Central memory CD8-positive, alpha-beta T cell (primary cell): ENCODE measurements at regions not wholly inside any gene's neighbourhood (a gene's known extent, or its start where the extent isn't known, plus 50 kb on each side); places are given as distances from the start of the nearest gene placed in this dataset.
"Not testable (repeated sequence)": the region's sequence is repeated elsewhere in the genome, so short reads cannot be mapped to it uniquely, and the experiment has no call there.

Experiments
- ATAC-seq: fragments of 150-1000 bp; cut with Tn5 transposase; replicated peaks from 2 replicates; pipeline ENCODE4 v1.10.0; 2022; ENCODE audit warnings: mild to moderate bottlenecking, moderate FRiP score, moderate number of reproducible peaks; ENCODE audit not compliant: poor library complexity, severe bottlenecking; ENCODE audit errors: extremely low read depth
- DNase-seq, 2 donors: peaks; one replicate each; pipeline ENCODE4 v3.0.0; 2021; ENCODE audit warnings: low spot score in 2 of 2
- H3K27ac Mint-ChIP-seq: one replicate; pipeline ENCODE4 v1.8.0; 2022; ENCODE audit warnings: low read depth, mild to moderate bottlenecking, moderate library complexity, mixed read lengths
- H3K27me3 Mint-ChIP-seq: one replicate; pipeline ENCODE4 v1.8.0; 2022; ENCODE audit warnings: mixed read lengths
- H3K36me3 Mint-ChIP-seq: one replicate; pipeline ENCODE4 v1.8.0; 2022; ENCODE audit warnings: mild to moderate bottlenecking, moderate library complexity, mixed read lengths; ENCODE audit not compliant: insufficient read depth
- H3K4me1 Mint-ChIP-seq: one replicate; pipeline ENCODE4 v1.8.0; 2022; ENCODE audit warnings: mixed read lengths
- H3K4me3 Mint-ChIP-seq: one replicate; pipeline ENCODE4 v1.8.0; 2022; ENCODE audit warnings: mild to moderate bottlenecking, moderate library complexity, mixed read lengths
- H3K9me3 Mint-ChIP-seq: one replicate; pipeline ENCODE4 v1.8.0; 2022; ENCODE audit warnings: mixed read lengths

DNA sequence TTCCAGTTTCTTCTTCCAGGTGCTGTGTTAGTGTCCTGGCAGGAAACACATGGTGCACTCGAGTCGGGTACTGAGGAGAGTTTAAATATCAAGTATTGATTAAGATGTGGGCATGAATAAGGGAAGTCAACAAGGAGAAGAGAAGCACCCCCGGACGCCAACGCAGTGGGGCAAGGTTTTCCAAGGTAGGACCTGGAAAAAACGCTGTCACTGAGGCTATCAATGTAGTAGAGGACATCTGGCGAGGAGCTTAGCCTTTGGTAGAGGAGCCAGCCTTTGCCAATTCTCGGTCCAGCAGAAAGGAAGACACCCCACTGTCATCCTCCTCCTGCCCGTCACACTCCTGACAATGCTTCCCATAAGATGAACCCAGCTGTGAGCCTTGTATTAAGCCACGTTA, 159.6 kb downstream of the TEX36 start:
- Mint-ChIP-seq H3K27ac (no peak overlapping the region), H3K27me3 (peaks cover 12% of the 10 kb centered on the region), H3K9me3 (peaks cover 6% of the 10 kb centered on the region), H3K4me1 (peaks cover 7% of the 10 kb centered on the region), H3K36me3 (no peaks in the 10 kb centered on the region), H3K4me3 (no peak overlapping the region)
- ATAC-seq (no peak), DNase-seq (no peak)

DNA sequence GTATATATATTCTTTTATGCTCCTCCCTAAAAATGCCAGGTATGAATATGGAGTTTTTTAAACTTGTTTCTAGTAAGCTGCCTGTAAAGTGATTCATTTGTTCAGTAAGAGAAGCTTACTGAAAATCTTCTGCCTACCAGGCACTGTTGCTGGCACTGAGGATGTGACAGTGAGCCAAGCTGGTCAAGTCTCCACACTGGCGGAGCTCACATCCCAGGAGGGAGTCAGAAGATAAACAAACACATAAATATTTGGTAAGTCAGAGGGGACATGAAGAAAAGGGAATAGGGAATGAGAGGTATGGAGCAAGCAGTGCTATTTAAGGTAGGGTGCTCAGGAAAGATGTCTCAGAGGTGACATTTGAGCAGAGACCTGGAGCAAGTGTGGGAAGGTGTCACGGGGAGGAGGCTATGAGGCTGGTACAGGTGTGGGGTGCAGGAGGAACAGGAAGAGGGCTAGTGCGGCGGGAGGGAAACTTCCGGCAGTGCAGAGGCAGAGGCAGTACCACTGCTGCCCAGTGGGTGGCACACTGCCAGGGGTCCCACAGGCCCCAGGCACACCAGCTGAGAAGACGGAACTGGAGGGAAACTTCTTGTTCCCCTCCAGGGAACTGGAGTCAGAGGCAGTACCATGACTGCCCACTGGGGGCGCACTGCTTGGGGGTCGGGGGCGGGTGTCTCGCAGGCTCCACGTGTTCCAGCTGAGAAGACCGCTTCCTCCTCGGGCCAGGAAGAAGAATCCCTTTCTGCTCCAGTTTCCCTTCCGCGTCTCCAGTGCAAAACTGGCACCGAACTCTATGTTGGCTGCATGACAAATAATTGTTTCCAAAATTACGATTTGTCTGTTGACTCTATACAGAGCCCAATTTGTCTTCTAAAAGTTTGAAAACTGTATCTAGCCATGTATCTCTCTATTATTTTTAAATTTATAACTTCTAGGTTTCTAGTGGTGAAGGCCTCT, 161.0 kb downstream of the TEX36 start:
- Mint-ChIP-seq H3K27me3 (peaks cover 12% of the 10 kb centered on the region), H3K36me3 (no peaks in the 10 kb centered on the region), H3K4me1 (peaks cover 7% of the 10 kb centered on the region), H3K4me3 (no peak overlapping the region), H3K27ac (no peak overlapping the region), H3K9me3 (peaks cover 6% of the 10 kb centered on the region)
- no peak for DNase-seq
- ATAC-seq: no peak

GRCh38 chr10:125520968-125521367, 162.0 kb downstream of the TEX36 start:
- Mint-ChIP-seq H3K4me3 (no peak overlapping the region), H3K27ac (no peak overlapping the region)
- no peak for ATAC-seq

DNA sequence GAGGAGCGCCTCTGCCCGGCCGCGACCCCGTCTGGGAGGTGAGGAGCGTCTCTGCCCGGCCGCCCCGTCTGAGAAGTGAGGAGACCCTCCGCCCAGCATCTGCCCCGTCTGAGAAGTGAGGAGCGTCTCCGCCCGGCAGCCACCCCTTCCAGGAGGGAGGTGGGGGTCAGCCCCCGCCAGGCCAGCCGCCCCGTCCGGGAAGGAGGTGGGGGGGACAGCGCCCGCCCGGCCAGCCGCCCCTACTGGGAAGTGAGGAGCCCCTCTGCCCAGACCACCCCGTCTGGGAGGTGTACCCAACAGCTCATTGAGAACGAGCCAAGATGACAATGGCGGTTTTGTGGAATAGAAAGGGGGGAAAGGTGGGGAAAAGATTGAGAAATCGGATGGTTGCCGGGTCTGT, 164.6 kb downstream of the TEX36 start:
- H3K4me1 Mint-ChIP-seq, H3K36me3 Mint-ChIP-seq, H3K4me3 Mint-ChIP-seq, H3K27ac Mint-ChIP-seq, DNase-seq, ATAC-seq, H3K9me3 Mint-ChIP-seq: not testable (repeated sequence)
- H3K27me3 Mint-ChIP-seq: peaks cover 34% of the 10 kb centered on the region

More at GRCh38 chr10:125520968-125521367, 162.0 kb downstream of the TEX36 start:
- DNase-seq: no peak
- H3K27me3 Mint-ChIP-seq: peaks cover 12% of the 10 kb centered on the region
- peaks cover 7% of the 10 kb centered on the region for H3K4me1 Mint-ChIP-seq
- peaks cover 6% of the 10 kb centered on the region for H3K9me3 Mint-ChIP-seq
- H3K36me3 Mint-ChIP-seq: no peaks in the 10 kb centered on the region

DNA sequence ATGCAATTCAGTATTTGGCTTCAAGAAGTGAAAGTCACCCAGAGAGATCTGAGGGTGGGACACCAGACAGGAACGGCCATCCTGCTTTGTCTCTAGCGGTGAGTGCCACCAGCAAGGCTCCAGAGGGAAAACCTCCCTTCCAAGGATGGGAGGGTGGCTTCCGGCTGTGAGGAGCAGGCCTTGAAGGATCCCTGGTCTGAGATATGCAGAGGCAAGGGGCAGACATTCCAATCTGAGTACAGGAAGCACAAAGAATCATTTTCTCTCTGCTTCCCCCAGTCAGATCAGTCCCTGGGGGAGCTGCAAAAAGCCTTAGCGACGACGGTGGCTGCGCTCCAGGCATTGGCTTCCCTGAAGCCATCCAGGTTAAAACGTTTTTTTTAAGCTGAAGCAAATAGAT, 167.4 kb downstream of the TEX36 start:
- no peaks in the 10 kb centered on the region for H3K4me1 Mint-ChIP-seq
- no peaks in the 10 kb centered on the region for H3K9me3 Mint-ChIP-seq
- DNase-seq: no peak
- peaks cover 33% of the 10 kb centered on the region for H3K27me3 Mint-ChIP-seq
- no peak for ATAC-seq
- H3K4me3 Mint-ChIP-seq: no peak overlapping the region
- H3K27ac Mint-ChIP-seq: no peak overlapping the region
- H3K36me3 Mint-ChIP-seq: no peaks in the 10 kb centered on the region

- Mint-ChIP-seq H3K36me3 (no peaks in the 10 kb centered on the region), H3K9me3 (no peaks in the 10 kb centered on the region), H3K4me1 (no peaks in the 10 kb centered on the region), H3K27me3 (peaks cover 33% of the 10 kb centered on the region), H3K4me3 (no peak overlapping the region), H3K27ac (no peak overlapping the region)
- DNase-seq: no peak
- no peak for ATAC-seq
Measured at GRCh38 chr10:125514206-125515162, 168.5 kb downstream of the TEX36 start.

GRCh38 chr10:125513429-125514182, 169.4 kb downstream of the TEX36 start:
- DNase-seq (no peak), ATAC-seq (no peak)
- H3K9me3 Mint-ChIP-seq: no peaks in the 10 kb centered on the region
- H3K4me3 Mint-ChIP-seq: no peak overlapping the region
- H3K27ac Mint-ChIP-seq: no peak overlapping the region
- H3K4me1 Mint-ChIP-seq: no peaks in the 10 kb centered on the region
- H3K36me3 Mint-ChIP-seq: no peaks in the 10 kb centered on the region
- peaks cover 33% of the 10 kb centered on the region for H3K27me3 Mint-ChIP-seq

DNA sequence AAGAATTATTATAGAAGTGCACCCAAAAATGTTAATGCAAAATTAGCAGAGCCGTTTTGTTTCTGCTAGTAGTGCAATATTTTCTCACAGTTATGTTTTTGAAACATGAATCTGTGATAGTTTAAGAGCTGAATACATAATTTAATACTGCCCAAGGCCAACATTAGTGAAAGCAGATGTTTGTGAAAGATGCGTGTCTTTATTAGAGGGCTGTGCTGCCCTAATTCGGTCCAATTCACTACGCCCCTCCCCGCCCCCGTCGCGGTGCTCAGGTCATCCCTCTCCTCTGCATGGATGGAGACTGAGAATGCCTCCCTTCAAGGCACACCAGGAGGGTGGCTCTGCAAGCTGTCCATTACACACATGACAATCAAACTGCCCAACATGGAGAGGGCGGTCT, 172.0 kb downstream of the TEX36 start:
- H3K4me3 Mint-ChIP-seq: no peak overlapping the region
- H3K27ac Mint-ChIP-seq: no peak overlapping the region
- DNase-seq: no peak
- H3K27me3 Mint-ChIP-seq: peaks cover 33% of the 10 kb centered on the region
- H3K36me3 Mint-ChIP-seq: no peaks in the 10 kb centered on the region
- H3K9me3 Mint-ChIP-seq: no peaks in the 10 kb centered on the region
- no peak for ATAC-seq
- no peaks in the 10 kb centered on the region for H3K4me1 Mint-ChIP-seq

DNA sequence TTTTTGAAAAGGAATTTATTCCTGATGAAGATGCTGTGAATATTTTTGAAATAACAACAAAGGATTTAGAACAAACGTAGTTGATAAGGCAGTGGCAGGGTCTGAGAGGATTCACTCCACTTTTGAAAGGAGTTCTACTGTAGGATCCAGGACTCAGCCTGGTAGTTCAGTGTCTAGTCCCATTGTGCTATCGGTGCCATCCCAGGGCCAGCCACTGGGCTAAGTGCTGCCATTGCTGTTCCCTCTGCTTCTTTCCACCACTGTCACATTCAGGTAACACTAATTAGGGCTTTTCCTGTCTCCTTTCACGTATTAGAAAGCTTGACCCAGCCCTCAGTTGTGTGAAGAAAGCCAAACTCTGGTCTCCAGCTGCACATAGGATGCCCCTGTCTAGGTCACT, 177.3 kb downstream of the TEX36 start:
- ATAC-seq: no peak
- H3K27me3 Mint-ChIP-seq: peaks cover 11% of the 10 kb centered on the region
- DNase-seq: no peak
- no peak overlapping the region for H3K27ac Mint-ChIP-seq
- H3K4me1 Mint-ChIP-seq: no peaks in the 10 kb centered on the region
- no peaks in the 10 kb centered on the region for H3K36me3 Mint-ChIP-seq
- no peak overlapping the region for H3K4me3 Mint-ChIP-seq
- no peaks in the 10 kb centered on the region for H3K9me3 Mint-ChIP-seq

DNA sequence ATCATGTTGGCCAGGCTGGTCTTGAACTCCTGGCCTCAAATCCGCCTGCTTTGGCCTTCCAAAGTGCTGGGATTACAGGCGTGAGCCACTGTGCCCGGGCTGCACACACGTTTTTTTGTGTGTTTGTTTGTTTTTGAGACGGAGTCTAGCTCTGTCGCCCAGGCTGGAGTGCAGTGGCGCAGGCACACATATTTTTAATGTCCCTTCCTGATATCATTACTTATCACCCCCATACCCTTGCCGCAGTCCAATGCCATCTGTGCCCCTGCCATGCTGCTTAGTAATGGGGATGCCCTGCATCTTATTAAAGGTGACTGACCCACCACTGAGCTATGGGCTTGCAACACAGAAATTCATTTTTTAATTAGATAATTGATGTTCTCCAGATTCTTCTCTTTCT, 180.7 kb downstream of the TEX36 start:
- no peaks in the 10 kb centered on the region for H3K9me3 Mint-ChIP-seq

DNA sequence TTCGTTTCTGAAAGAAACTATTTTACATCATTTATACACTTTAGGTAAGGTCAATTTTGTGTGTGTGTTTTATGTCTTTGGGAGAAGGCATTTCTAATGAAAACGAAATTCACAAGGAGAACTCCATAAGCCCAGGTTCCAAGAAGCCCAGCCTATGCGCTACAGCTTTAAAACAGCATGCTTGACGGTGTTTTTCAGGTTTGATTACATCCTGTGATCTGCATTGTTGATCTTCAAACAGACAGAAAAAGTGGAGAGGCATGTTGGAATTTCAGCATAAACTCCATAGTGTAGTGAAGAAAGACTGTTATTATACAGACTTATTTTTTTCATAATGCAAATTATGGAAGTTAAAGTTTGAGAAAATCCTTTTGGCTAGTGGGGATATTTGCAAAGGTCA, 187.6 kb downstream of the TEX36 start:
- no peaks in the 10 kb centered on the region for H3K4me1 Mint-ChIP-seq
- DNase-seq (no peak), ATAC-seq (no peak)
- H3K27ac Mint-ChIP-seq: no peak overlapping the region
- peaks cover 59% of the 10 kb centered on the region for H3K27me3 Mint-ChIP-seq
- no peak overlapping the region for H3K4me3 Mint-ChIP-seq
- no peaks in the 10 kb centered on the region for H3K36me3 Mint-ChIP-seq
- H3K9me3 Mint-ChIP-seq: no peaks in the 10 kb centered on the region

More for the DNA sequence above, 180.7 kb downstream of the TEX36 start:
- Mint-ChIP-seq H3K27ac (no peak overlapping the region), H3K27me3 (peaks cover 38% of the 10 kb centered on the region), H3K4me3 (no peak overlapping the region), H3K36me3 (no peaks in the 10 kb centered on the region), H3K4me1 (no peaks in the 10 kb centered on the region)
- DNase-seq (no peak), ATAC-seq (no peak)

- Mint-ChIP-seq H3K9me3 (no peaks in the 10 kb centered on the region), H3K27me3 (peaks cover 63% of the 10 kb centered on the region), H3K4me1 (no peaks in the 10 kb centered on the region), H3K36me3 (no peaks in the 10 kb centered on the region), H3K4me3 (no peak overlapping the region), H3K27ac (no peak overlapping the region)
- ATAC-seq: no peak
- no peak for DNase-seq
Measured at GRCh38 chr10:125494651-125495239, 188.2 kb downstream of the TEX36 start.
